Left hindlimb (tissue), 1 donor: ENCODE measurements at regions not wholly inside any gene's neighbourhood (a gene's known extent, or its start where the extent isn't known, plus 50 kb on each side); places are given as distances from the start of the nearest gene placed in this dataset.
A peak's percentile ranks its signal among the peaks of the same experiment; 100 is the strongest.

ENCODE experiments used
- DNase-seq: peaks from one replicate; pipeline ENCODE4 v3.0.0-alpha.2; 2018

- DNase-seq: no peak
Observed at GRCh38 chr3:104819333-104819732, 547.4 kb upstream of the ALCAM start.

- DNase-seq: no peak
Observed at GRCh38 chr3:104820959-104821358, 545.8 kb upstream of the ALCAM start.

- peak; percentile 28 for DNase-seq
Observed at GRCh38 chr3:104825116-104825515, 541.6 kb upstream of the ALCAM start.

- DNase-seq: no peak
Observed at GRCh38 chr3:104831071-104831470, 535.6 kb upstream of the ALCAM start.

GRCh38 chr3:104832530-104832929, 534.2 kb upstream of the ALCAM start:
- DNase-seq: no peak

- DNase-seq: no peak
Observed at GRCh38 chr3:104835376-104835775, 531.3 kb upstream of the ALCAM start.

GRCh38 chr3:104846270-104846669, 520.4 kb upstream of the ALCAM start:
- no peak for DNase-seq

GRCh38 chr3:104849070-104849469, 517.6 kb upstream of the ALCAM start:
- no peak for DNase-seq

- DNase-seq: no peak
Observed at GRCh38 chr3:104854468-104854867, 512.2 kb upstream of the ALCAM start.

GRCh38 chr3:104855702-104856101, 511.0 kb upstream of the ALCAM start:
- DNase-seq: no peak

GRCh38 chr3:104856741-104857140, 510.0 kb upstream of the ALCAM start:
- DNase-seq: no peak

GRCh38 chr3:104868291-104868690, 498.4 kb upstream of the ALCAM start:
- no peak for DNase-seq

- no peak for DNase-seq
Observed at GRCh38 chr3:104870276-104870675, 496.4 kb upstream of the ALCAM start.

- DNase-seq: no peak
Observed at GRCh38 chr3:104873331-104873730, 493.4 kb upstream of the ALCAM start.

GRCh38 chr3:104878395-104878794, 488.3 kb upstream of the ALCAM start:
- DNase-seq: no peak

- DNase-seq: no peak
Observed at GRCh38 chr3:104879919-104880318, 486.8 kb upstream of the ALCAM start.

- no peak for DNase-seq
Observed at GRCh38 chr3:104885214-104885814, 481.4 kb upstream of the ALCAM start.

- DNase-seq: no peak
Observed at GRCh38 chr3:104886220-104886995, 480.3 kb upstream of the ALCAM start.

- no peak for DNase-seq
Observed at GRCh38 chr3:104887069-104887468, 479.6 kb upstream of the ALCAM start.

- DNase-seq: no peak
Observed at GRCh38 chr3:104887619-104888018, 479.1 kb upstream of the ALCAM start.

- no peak for DNase-seq
Observed at GRCh38 chr3:104892044-104892443, 474.7 kb upstream of the ALCAM start.

- no peak for DNase-seq
Observed at GRCh38 chr3:104896624-104897023, 470.1 kb upstream of the ALCAM start.

GRCh38 chr3:104901396-104901795, 465.3 kb upstream of the ALCAM start:
- DNase-seq: no peak

- no peak for DNase-seq
Observed at GRCh38 chr3:104903064-104903463, 463.6 kb upstream of the ALCAM start.
